ENCODE measurements at regions not wholly inside any gene's neighbourhood (a gene's known extent, or its start where the extent isn't known, plus 50 kb on each side); places are given as distances from the start of the nearest gene placed in this dataset.

DNA sequence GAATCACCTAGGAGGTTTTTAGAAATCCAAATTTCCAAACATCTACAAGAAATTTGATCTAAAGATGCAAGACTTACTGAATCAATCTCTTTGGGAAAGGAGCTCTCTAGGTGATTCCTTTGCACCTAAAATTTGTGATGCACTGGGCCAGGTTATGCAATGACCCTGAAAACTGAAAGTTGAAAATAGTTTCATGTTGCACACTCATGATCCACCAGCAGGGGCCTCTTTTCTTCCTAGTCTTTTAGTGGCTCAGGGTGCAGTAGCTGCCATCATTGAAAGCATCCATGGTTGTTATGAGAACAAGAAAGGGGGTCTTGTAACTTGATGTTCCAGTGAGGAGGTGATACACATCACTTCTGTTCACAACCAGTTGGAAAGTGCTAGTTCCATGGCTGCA lies 486.8 kb downstream of the PSAT1 start:
- no peaks in the 10 kb centered on the region for H3K27me3 ChIP-seq (ENCODE audit: control insufficient read depth, insufficient read depth, low read length)
- TF ChIP-seq, protein P1, sequence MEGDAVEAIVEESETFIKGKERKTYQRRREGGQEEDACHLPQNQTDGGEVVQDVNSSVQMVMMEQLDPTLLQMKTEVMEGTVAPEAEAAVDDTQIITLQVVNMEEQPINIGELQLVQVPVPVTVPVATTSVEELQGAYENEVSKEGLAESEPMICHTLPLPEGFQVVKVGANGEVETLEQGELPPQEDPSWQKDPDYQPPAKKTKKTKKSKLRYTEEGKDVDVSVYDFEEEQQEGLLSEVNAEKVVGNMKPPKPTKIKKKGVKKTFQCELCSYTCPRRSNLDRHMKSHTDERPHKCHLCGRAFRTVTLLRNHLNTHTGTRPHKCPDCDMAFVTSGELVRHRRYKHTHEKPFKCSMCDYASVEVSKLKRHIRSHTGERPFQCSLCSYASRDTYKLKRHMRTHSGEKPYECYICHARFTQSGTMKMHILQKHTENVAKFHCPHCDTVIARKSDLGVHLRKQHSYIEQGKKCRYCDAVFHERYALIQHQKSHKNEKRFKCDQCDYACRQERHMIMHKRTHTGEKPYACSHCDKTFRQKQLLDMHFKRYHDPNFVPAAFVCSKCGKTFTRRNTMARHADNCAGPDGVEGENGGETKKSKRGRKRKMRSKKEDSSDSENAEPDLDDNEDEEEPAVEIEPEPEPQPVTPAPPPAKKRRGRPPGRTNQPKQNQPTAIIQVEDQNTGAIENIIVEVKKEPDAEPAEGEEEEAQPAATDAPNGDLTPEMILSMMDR (IDR thresholded peaks at IDR 0.05), result no peak
- DNase-seq (no peak), ATAC-seq (no peak)
- Mint-ChIP-seq H3K36me3 (no peaks in the 10 kb centered on the region), H3K27ac (no peak overlapping the region), H3K27me3 (ENCODE audit: low read depth in 2 of 2) (no peaks in the 10 kb centered on the region), H3K4me1 (no peaks in the 10 kb centered on the region), H3K4me3 (no peak overlapping the region), H3K9me3 (peaks cover 0 to 2% of the 10 kb centered on the region in 2 donors)
- no peaks in the 10 kb centered on the region for H3K4me1 ChIP-seq (ENCODE audit: control insufficient read depth, insufficient read depth, low read length)
- H3K27ac ChIP-seq (ENCODE audit: low read length), result no peak overlapping the region
- intact Hi-C loops (cut with micrococcal nuclease), result no loop called here
- H3K4me3 ChIP-seq (ENCODE audit: low read length), result no peak overlapping the region
- H3K9me3 ChIP-seq (ENCODE audit: control insufficient read depth, insufficient read depth, low read length), result no peaks in the 10 kb centered on the region
- no peaks in the 10 kb centered on the region for H3K36me3 ChIP-seq (ENCODE audit: control insufficient read depth, insufficient read depth, low read length)

DNA sequence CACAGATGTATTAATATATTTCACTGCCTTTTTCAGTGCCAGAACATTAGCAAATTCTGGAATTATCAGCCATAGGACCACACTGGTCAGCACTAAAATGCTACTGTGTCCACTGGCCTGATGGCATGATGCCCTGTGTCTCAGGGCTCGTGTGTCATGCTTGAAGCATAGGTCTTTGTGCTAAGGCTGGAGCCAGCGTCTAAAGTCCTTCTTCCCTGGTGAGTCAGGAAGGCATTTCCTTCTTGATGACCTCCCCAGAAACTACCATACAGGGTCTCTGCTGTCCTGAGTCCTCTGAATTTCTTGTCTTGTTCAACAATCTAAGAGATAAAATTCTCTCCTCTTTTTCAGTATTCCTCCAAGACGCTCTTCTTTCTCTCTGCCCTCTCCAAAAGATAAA lies 489.9 kb downstream of the PSAT1 start:
- 78% methylated on average over 2 of the region's 3 CpGs for WGBS (ENCODE audit: insufficient coverage)
- Histone ChIP-seq H3K36me3 (ENCODE audit: control insufficient read depth, insufficient read depth, low read length) (no peaks in the 10 kb centered on the region), H3K9me3 (ENCODE audit: control insufficient read depth, insufficient read depth, low read length) (no peaks in the 10 kb centered on the region), H3K27ac (ENCODE audit: low read length) (no peak overlapping the region), H3K4me3 (ENCODE audit: low read length) (no peak overlapping the region), H3K4me1 (ENCODE audit: control insufficient read depth, insufficient read depth, low read length) (no peaks in the 10 kb centered on the region), H3K27me3 (ENCODE audit: control insufficient read depth, insufficient read depth, low read length) (no peaks in the 10 kb centered on the region)
- H3K27me3 Mint-ChIP-seq (ENCODE audit: low read depth in 2 of 2), result no peaks in the 10 kb centered on the region
- H3K27ac Mint-ChIP-seq, result no peak overlapping the region
- no peaks in the 10 kb centered on the region for H3K36me3 Mint-ChIP-seq
- H3K4me3 Mint-ChIP-seq, result no peak overlapping the region
- TF ChIP-seq, protein P1 (IDR thresholded peaks at IDR 0.05), result no peak
- H3K4me1 Mint-ChIP-seq, result no peaks in the 10 kb centered on the region
- H3K9me3 Mint-ChIP-seq, result peaks cover 0 to 10% of the 10 kb centered on the region in 2 donors
- intact Hi-C loops (cut with micrococcal nuclease), result no loop called here
- no peak for ATAC-seq
- no peak for DNase-seq

DNA sequence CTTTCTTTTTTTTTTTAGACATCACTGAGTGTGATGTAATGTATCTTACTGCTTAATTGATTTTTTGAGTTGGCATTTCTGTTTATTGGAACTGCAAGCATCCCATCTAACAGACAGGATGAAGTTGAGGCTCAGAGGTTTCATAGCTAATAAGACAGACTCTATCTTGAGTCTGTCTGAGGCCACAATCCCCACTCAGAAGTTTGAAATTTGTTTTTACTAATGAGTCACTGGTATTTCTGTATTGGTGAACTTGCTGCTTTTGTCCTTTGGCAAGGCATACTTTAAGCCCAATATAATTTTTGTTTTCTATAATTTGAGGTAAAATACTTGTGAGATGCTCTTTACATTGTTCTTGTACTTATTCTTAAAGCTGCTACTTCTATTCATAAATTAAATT lies 491.2 kb downstream of the PSAT1 start:
- H3K9me3 ChIP-seq (ENCODE audit: control insufficient read depth, insufficient read depth, low read length), result no peaks in the 10 kb centered on the region
- Mint-ChIP-seq H3K4me3 (no peak overlapping the region), H3K4me1 (no peaks in the 10 kb centered on the region), H3K36me3 (no peaks in the 10 kb centered on the region), H3K27me3 (ENCODE audit: low read depth in 2 of 2) (no peaks in the 10 kb centered on the region), H3K27ac (no peak overlapping the region), H3K9me3 (peaks cover 0 to 10% of the 10 kb centered on the region in 2 donors)
- no peak for ATAC-seq
- H3K4me1 ChIP-seq (ENCODE audit: control insufficient read depth, insufficient read depth, low read length), result no peaks in the 10 kb centered on the region
- no peaks in the 10 kb centered on the region for H3K27me3 ChIP-seq (ENCODE audit: control insufficient read depth, insufficient read depth, low read length)
- TF ChIP-seq, protein P1 (IDR thresholded peaks at IDR 0.05), result no peak
- H3K27ac ChIP-seq (ENCODE audit: low read length), result no peak overlapping the region
- no peak for DNase-seq
- H3K36me3 ChIP-seq (ENCODE audit: control insufficient read depth, insufficient read depth, low read length), result no peaks in the 10 kb centered on the region
- no peak overlapping the region for H3K4me3 ChIP-seq (ENCODE audit: low read length)
- intact Hi-C loops (cut with micrococcal nuclease), result no loop called here

DNA sequence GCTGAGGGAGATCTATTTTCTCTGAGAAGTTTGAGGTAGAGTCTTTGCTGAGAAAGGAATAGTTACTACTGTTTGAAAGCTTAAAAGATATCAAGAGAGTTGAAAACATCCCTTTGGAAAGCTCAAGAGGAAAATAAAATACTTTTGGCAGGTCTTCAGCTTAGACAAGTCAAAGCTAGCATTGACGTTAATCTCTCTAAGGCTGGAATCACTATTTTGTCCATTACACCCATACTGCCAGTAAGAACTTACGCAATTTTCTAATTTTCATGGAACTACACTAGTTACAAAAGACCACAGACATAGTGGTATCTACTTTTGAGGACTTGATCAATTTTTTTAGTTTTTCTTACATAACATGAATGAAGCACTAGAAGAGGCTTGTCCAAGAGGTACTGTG lies 494.9 kb downstream of the PSAT1 start:
- intact Hi-C loops (cut with micrococcal nuclease), result no loop called here
- no peaks in the 10 kb centered on the region for H3K36me3 ChIP-seq (ENCODE audit: control insufficient read depth, insufficient read depth, low read length)
- no peaks in the 10 kb centered on the region for H3K9me3 ChIP-seq (ENCODE audit: control insufficient read depth, insufficient read depth, low read length)
- TF ChIP-seq, protein P1 (IDR thresholded peaks at IDR 0.05), result no peak
- DNase-seq (no peak), ATAC-seq (no peak)
- H3K9me3 Mint-ChIP-seq, result peaks cover 0 to 13% of the 10 kb centered on the region in 2 donors
- no peaks in the 10 kb centered on the region for H3K4me1 Mint-ChIP-seq
- H3K27ac Mint-ChIP-seq, result no peak overlapping the region
- H3K4me3 ChIP-seq (ENCODE audit: low read length), result no peak overlapping the region
- H3K27me3 ChIP-seq (ENCODE audit: control insufficient read depth, insufficient read depth, low read length), result no peaks in the 10 kb centered on the region
- no peaks in the 10 kb centered on the region for H3K27me3 Mint-ChIP-seq (ENCODE audit: low read depth in 2 of 2)
- H3K4me1 ChIP-seq (ENCODE audit: control insufficient read depth, insufficient read depth, low read length), result no peaks in the 10 kb centered on the region
- H3K4me3 Mint-ChIP-seq, result no peak overlapping the region
- no peaks in the 10 kb centered on the region for H3K36me3 Mint-ChIP-seq
- 94% methylated on average over 2 of the region's 2 CpGs for WGBS (ENCODE audit: insufficient coverage)
- no peak overlapping the region for H3K27ac ChIP-seq (ENCODE audit: low read length)
